Kidney epithelial cell (primary cell): ENCODE measurements at regions not wholly inside any gene's neighbourhood (a gene's known extent, or its start where the extent isn't known, plus 50 kb on each side); places are given as distances from the start of the nearest gene placed in this dataset.

ENCODE experiments used
- DNase-seq: peaks from one replicate; pipeline ENCODE4 v3.0.0-alpha.2; 2010; ENCODE audit warnings: low read depth
- H3K27me3 ChIP-seq: 2 replicates; pipeline ENCODE4 v1.6.0; 2011; ENCODE audit warnings: low read length; ENCODE audit not compliant: control insufficient read depth, insufficient read depth
- H3K36me3 ChIP-seq: 2 replicates; pipeline ENCODE4 v1.5.1; 2011; ENCODE audit warnings: low read length; ENCODE audit not compliant: control insufficient read depth, insufficient read depth
- H3K4me3 ChIP-seq: 2 replicates; pipeline ENCODE4 v1.5.1; 2011; ENCODE audit warnings: low read depth, mild to moderate bottlenecking, control low read depth, low read length
- TF ChIP-seq, protein P1 (sequence below): IDR thresholded peaks from 2 replicates; pipeline ENCODE4 v1.5.1; 2011; ENCODE audit warnings: mild to moderate bottlenecking, moderate library complexity, low read length, control low read depth, inconsistent platforms; ENCODE audit not compliant: insufficient read depth, poor library complexity, severe bottlenecking

DNA sequence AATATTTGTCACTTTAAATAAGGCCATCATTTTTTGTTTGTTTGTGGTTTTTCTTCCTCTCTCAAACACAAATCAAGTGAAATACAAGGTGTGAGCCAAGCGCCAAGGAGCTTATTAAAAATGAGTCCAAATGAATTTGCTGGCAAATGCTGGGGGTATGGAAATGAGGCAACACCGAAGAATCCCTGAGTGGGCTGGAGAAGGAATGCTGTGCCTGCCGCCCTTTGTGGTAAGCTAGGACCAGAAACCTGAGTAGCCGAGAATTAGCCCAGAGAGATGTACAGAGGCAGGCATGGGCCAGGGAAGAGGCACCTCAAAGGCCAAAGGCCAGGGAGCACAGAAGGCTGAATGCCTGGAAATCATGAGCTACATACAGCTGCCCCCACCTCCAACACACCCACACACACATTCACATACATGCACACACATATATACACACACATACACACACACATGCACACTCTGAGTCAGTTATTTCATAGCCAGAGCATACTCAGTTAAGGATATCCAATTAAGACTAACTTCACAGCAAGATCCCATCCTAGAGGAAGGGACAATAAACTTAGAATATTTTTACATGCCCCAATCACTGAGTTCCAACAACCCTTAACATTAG, 266.1 kb upstream of the DYNLRB2 start:
- no peak overlapping the region for H3K4me3 ChIP-seq
- DNase-seq: no peak
- no peaks in the 10 kb centered on the region for H3K27me3 ChIP-seq
- H3K36me3 ChIP-seq: no peaks in the 10 kb centered on the region
- TF ChIP-seq, protein P1, sequence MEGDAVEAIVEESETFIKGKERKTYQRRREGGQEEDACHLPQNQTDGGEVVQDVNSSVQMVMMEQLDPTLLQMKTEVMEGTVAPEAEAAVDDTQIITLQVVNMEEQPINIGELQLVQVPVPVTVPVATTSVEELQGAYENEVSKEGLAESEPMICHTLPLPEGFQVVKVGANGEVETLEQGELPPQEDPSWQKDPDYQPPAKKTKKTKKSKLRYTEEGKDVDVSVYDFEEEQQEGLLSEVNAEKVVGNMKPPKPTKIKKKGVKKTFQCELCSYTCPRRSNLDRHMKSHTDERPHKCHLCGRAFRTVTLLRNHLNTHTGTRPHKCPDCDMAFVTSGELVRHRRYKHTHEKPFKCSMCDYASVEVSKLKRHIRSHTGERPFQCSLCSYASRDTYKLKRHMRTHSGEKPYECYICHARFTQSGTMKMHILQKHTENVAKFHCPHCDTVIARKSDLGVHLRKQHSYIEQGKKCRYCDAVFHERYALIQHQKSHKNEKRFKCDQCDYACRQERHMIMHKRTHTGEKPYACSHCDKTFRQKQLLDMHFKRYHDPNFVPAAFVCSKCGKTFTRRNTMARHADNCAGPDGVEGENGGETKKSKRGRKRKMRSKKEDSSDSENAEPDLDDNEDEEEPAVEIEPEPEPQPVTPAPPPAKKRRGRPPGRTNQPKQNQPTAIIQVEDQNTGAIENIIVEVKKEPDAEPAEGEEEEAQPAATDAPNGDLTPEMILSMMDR: no peak

DNA sequence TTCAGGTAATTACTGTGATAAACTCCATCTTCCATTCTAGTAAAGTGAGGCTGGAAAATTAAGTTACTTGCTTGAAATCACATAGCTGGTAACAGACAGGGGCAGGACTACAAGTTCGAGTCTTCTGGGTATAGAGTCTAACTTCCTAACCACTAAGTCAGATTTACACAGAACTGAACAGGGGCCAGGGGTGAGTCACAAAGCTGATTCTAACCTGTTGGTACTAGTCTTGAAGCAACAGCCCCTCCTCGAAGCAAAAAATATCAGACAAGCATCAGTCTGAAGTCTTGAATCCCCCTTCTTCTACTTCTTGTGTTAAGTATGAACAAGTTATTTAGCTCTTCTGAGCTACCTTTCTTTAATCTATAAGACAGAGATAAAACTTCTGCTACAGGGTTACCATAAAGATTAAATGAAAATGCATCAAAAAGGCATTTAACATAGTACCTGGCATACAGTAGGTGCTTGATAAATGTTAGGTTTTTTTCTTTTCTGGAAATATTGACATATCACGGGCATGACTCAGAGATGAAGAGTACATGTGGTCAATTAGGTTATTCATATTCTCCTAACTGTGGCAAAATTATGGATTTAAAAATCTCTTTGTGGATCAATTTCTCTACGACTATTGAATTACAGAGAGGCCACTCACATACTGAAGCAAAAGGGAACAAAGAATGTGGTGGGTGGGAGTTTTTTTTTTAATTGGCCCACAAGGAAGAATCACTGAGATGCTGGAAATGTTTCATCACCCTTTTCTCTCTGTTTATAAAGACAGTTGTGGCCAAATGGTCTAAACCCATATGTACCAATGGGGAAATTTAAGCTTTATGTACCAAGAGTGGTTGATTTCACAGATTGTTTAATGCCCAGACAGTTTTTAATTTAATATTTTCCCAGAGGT, 266.9 kb upstream of the DYNLRB2 start:
- DNase-seq: no peak
- H3K4me3 ChIP-seq: no peak overlapping the region
- TF ChIP-seq, protein P1: no peak
- H3K27me3 ChIP-seq: no peaks in the 10 kb centered on the region
- H3K36me3 ChIP-seq: no peaks in the 10 kb centered on the region

DNA sequence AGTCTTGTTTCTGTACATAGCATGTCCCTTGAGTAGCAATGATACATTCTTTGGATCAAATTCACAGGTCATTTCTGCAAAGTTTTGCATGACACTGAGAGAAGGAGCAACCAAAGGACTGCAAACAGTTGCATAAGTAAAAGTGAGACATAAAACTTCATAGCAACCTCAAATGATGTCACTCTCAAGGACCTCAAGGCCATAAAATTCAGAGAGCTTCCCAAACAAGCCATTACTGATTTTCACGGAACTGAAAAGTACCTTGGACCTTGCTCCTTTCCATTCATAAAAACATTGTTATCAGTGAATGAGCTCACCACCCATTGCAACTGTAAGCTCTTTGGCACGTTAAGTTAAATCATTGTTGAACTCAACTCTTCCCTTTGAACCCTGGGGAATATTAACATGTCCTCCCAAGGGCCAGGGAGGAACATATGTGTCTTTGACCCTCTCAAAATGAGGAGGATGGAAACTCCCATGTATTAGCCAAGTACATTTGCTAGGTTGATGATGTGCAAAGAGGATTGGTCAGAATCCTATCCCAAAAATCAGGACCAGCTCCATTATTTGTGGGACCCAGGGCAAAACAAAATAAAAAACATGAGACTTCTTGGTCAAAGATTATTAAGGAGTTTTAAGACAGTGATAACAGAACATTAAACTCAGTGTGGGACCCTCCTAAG, 275.0 kb upstream of the DYNLRB2 start:
- no peak for DNase-seq
- TF ChIP-seq, protein P1: no peak
- Histone ChIP-seq H3K4me3 (no peak overlapping the region), H3K27me3 (no peaks in the 10 kb centered on the region), H3K36me3 (no peaks in the 10 kb centered on the region)

DNA sequence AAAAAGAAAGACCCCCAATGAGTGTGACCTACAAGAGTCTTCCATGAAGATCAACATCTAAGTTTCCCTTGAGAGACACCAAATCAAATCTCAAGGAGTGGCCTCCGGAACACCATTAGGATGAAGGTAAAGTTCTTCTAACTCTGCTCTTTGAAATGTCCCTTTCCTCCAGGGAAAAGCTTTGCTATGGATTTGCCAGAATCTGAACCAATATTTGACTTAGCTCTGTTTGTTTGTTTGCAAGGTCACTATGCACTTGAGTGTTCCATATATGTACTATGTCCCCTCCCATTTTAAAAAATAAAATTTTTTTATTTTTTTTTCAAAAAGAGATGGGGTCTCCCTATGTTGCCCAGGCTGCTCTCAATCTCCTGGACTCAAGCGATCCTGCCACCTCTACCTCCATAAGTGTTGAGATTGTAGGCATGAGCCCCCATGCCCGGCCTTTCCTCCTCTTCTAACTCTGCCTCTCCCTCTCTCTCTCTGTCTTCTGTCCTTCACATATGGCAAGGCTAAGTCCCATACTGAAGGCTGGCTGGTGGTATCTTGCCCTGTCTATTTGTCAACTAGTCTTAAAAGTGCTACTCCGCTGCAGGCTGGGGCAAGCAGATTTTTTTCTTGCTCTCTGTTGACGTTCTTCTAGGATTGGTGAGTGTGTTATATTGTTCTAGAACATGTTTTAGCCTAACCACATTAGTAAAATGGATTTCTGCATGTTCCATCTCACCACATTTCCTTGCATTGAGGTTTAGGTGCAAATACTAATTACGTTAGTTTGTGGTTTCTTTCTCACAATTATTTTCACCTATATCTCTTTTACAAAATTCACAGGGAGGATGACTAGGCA, 276.7 kb upstream of the DYNLRB2 start:
- Histone ChIP-seq H3K36me3 (no peaks in the 10 kb centered on the region), H3K27me3 (no peaks in the 10 kb centered on the region), H3K4me3 (no peak overlapping the region)
- TF ChIP-seq, protein P1: no peak
- no peak for DNase-seq

DNA sequence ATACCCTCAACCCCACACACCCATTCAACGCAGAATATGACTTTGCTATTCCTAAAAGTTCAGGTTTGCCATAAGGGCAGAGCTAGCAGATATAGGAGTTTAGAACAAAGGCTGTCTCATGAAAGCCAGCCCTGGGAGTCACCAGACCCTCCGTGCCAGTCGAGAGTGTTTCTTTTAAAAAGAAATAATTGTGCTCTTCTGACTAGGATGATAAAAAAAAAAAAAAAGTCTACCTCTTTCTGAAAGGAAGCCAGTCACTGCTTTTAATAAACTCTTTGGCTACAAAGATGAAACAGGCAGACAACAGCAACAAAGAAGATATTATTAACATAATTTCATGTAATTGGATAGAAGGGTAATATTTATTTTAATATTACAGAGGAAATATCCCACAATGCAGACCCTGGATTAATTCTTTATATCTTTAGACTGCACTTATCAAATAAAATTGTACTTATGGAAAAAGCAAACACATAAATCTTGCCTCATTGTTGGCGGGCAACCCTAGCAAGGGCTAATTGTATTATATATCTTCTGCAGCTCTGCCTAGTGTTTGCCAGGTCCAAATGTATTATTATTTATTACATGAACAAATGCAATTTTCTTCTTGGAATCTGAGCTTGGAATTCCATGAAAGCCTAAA, 277.5 kb upstream of the DYNLRB2 start:
- H3K36me3 ChIP-seq: no peaks in the 10 kb centered on the region
- no peak overlapping the region for H3K4me3 ChIP-seq
- H3K27me3 ChIP-seq: no peaks in the 10 kb centered on the region
- TF ChIP-seq, protein P1: no peak
- DNase-seq: no peak
